ENCODE measurements at regions not wholly inside any gene's neighbourhood (a gene's known extent, or its start where the extent isn't known, plus 50 kb on each side); places are given as distances from the start of the nearest gene placed in this dataset.

- DNase-seq (ENCODE audit: low read depth in 1 of 2, low spot score in 1 of 2), result no peak
- WGBS (ENCODE audit: missing lambda C conversion rate), result 0% methylated on average over 1 of the region's 1 CpG
- no peak overlapping the region for H3K4me2 ChIP-seq
- CTCF ChIA-PET, result no interaction called here
- no peak overlapping the region for H3K4me3 ChIP-seq
- POLR2A ChIA-PET, result no interaction called here
- no peak for FAIRE-seq
- no peak overlapping the region for H3K27ac ChIP-seq
- ATAC-seq, result no peak
- H3K9me3 ChIP-seq, result no peaks in the 10 kb centered on the region
- TF ChIP-seq CHD4 (IDR thresholded peaks at IDR 0.05; ENCODE audit: borderline replicate concordance) (no peak), EHF (CRISPR knock-in tag; IDR thresholded peaks at IDR 0.05) (no peak), KDM5A (IDR thresholded peaks at IDR 0.05) (no peak), MAFK (IDR thresholded peaks at IDR 0.05; ENCODE audit: partially characterized antibody) (no peak), TFCP2L1 (CRISPR knock-in tag; IDR thresholded peaks at IDR 0.05) (no peak), RARB (CRISPR knock-in tag; IDR thresholded peaks at IDR 0.05) (no peak), RCOR1 (IDR thresholded peaks at IDR 0.05; ENCODE audit: low read depth, low read length) (no peak), TP53 (CRISPR knock-in tag; IDR thresholded peaks at IDR 0.05) (no peak), JUN (IDR thresholded peaks at IDR 0.05) (no peak), HDAC2 (IDR thresholded peaks at IDR 0.05) (no peak), FOSB (CRISPR knock-in tag; IDR thresholded peaks at IDR 0.05) (no peak)
- H3K4me1 ChIP-seq, result no peaks in the 10 kb centered on the region
These were observed 375.1 kb downstream of the TMEM167A start for GRCh38 chr5:82702046-82702445.

GRCh38 chr5:82699737-82700136, 377.5 kb downstream of the TMEM167A start:
- 81% methylated on average over 6 of the region's 6 CpGs for WGBS (ENCODE audit: missing lambda C conversion rate)
- no peak overlapping the region for H3K27ac ChIP-seq
- ChIA-PET CTCF (interaction anchor here (0.6 kb wide), 2 partner anchors 9 to 75 kb away, joined by 3 read pairs; no protein-coding TSS in a partner anchor), POLR2A (no interaction called here)
- no peaks in the 10 kb centered on the region for H3K9me3 ChIP-seq
- ATAC-seq, result no peak
- no peak overlapping the region for H3K4me3 ChIP-seq
- no peak for TF ChIP-seq SMC3 (IDR thresholded peaks at IDR 0.05)
- H3K4me2 ChIP-seq, result no peak overlapping the region
- FAIRE-seq, result no peak
- H3K4me1 ChIP-seq, result no peaks in the 10 kb centered on the region
- no peak for DNase-seq (ENCODE audit: low read depth in 1 of 2, low spot score in 1 of 2)

DNA sequence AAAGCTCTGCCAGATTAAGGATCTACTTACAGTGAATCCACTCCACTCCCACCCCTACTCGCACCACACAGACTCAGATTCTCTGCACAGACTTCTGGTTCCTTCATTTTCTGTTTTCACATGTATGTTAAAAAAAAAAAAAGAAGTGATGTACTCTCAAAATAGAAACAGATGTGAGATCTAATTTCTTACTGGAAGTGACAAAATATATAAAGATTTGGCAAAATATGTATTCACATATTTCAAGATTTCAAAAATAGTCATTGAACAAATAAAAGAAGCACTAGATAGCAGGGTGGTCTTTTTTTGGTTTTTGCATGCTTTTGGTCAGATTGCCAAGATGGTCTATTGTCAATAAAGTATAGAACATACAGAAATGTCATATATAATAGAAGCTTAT, 379.2 kb downstream of the TMEM167A start:
- CTCF ChIA-PET, result no interaction called here
- ATAC-seq (no peak), FAIRE-seq (no peak), DNase-seq (ENCODE audit: low read depth in 1 of 2, low spot score in 1 of 2) (no peak)
- H3K27ac ChIP-seq, result no peak overlapping the region
- POLR2A ChIA-PET, result no interaction called here
- TF ChIP-seq BCL3 (IDR thresholded peaks at IDR 0.05) (no peak), RARB (CRISPR knock-in tag; IDR thresholded peaks at IDR 0.05) (no peak), JUNB (IDR thresholded peaks at IDR 0.05) (no peak), FOSB (CRISPR knock-in tag; IDR thresholded peaks at IDR 0.05) (no peak), NR3C1 (IDR thresholded peaks at IDR 0.05) (no peak), KDM5A (IDR thresholded peaks at IDR 0.05) (no peak), MAZ (IDR thresholded peaks at IDR 0.05; ENCODE audit: borderline replicate concordance, low read depth, low read length) (no peak), MYC (IDR thresholded peaks at IDR 0.05; ENCODE audit: borderline replicate concordance, low read length) (no peak), CEBPB (IDR thresholded peaks at IDR 0.05) (no peak), POLR2AphosphoS2 (conservative IDR thresholded peaks at IDR 0.05; ENCODE audit: low read length) (no peak), EP300 (IDR thresholded peaks at IDR 0.05) (no peak), HOXB13 (CRISPR knock-in tag; IDR thresholded peaks at IDR 0.05; ENCODE audit: low read depth) (no peak), HEYL (CRISPR knock-in tag; IDR thresholded peaks at IDR 0.05) (no peak), ZSCAN20 (CRISPR knock-in tag; IDR thresholded peaks at IDR 0.05) (no peak), CBX8 (IDR thresholded peaks at IDR 0.05) (no peak), SREBF2 (IDR thresholded peaks at IDR 0.05) (no peak), EHMT2 (IDR thresholded peaks at IDR 0.05; ENCODE audit: low read depth) (no peak)
- TF ChIP-seq, protein P1, sequence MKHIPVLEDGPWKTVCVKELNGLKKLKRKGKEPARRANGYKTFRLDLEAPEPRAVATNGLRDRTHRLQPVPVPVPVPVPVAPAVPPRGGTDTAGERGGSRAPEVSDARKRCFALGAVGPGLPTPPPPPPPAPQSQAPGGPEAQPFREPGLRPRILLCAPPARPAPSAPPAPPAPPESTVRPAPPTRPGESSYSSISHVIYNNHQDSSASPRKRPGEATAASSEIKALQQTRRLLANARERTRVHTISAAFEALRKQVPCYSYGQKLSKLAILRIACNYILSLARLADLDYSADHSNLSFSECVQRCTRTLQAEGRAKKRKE (CRISPR knock-in tag; IDR thresholded peaks at IDR 0.05; ENCODE audit: low read depth), result no peak
- H3K4me3 ChIP-seq, result no peak overlapping the region
- no peaks in the 10 kb centered on the region for H3K4me1 ChIP-seq
- H3K9me3 ChIP-seq, result no peaks in the 10 kb centered on the region
- WGBS (ENCODE audit: missing lambda C conversion rate), result 15% methylated on average over 1 of the region's 1 CpG
- no peak overlapping the region for H3K4me2 ChIP-seq
